K562 (cell line): ENCODE measurements at regions not wholly inside any gene's neighbourhood (a gene's known extent, or its start where the extent isn't known, plus 50 kb on each side); places are given as distances from the start of the nearest gene placed in this dataset.

Experiments used
- ARID3A ChIP-seq: IDR thresholded peaks from 2 replicates; pipeline ENCODE4 v1.6.1; 2012; ENCODE audit warnings: low read depth, low read length, improper control_type of control experiment, borderline replicate concordance
- CHD4 ChIP-seq: fragments of 200-600 bp; sonication (generic); IDR thresholded peaks from 3 replicates; pipeline ENCODE4 v1.6.1; 2012; ENCODE audit warnings: low read depth, mild to moderate bottlenecking, mixed read lengths, low read length, inconsistent platforms; ENCODE audit not compliant: insufficient read depth, insufficient replicate concordance, poor library complexity, severe bottlenecking
- CTCF ChIP-seq, 3 experiments: IDR thresholded peaks in 2 of 3; conservative IDR thresholded peaks in 1 of 3; 2 replicates each; pipeline ENCODE4 v1.5.1; 2011 to 2012; ENCODE audit warnings: low read length in 3 of 3, mild to moderate bottlenecking in 3 of 3, control low read depth in 2 of 3, improper control_type of control experiment in 1 of 3, inconsistent platforms in 1 of 3, low read depth in 1 of 3, mixed read lengths in 1 of 3, moderate library complexity in 1 of 3; ENCODE audit not compliant: insufficient read depth in 2 of 3
- EP300 ChIP-seq: IDR thresholded peaks from 2 replicates; pipeline ENCODE4 v1.6.1; 2012; ENCODE audit warnings: low read length, improper control_type of control experiment
- ETS1 ChIP-seq: conservative IDR thresholded peaks from 2 replicates; pipeline ENCODE4 v1.6.1; 2011; ENCODE audit warnings: low read depth, mild to moderate bottlenecking, low read length; ENCODE audit not compliant: control insufficient read depth
- JUNB ChIP-seq: fragments of 450-650 bp; formaldehyde crosslinking; conservative IDR thresholded peaks from 2 replicates; pipeline ENCODE4 v1.4.0; 2020; ENCODE audit warnings: mild to moderate bottlenecking
- MAZ ChIP-seq, 2 experiments: fragments of 450-650 bp in 1 of 2; sonication (generic) in 1 of 2; formaldehyde crosslinking; IDR thresholded peaks in 1 of 2; conservative IDR thresholded peaks in 1 of 2; 2 replicates each; pipeline versions ENCODE4 v1.4.0 to v1.5.0; 2020; ENCODE audit warnings: mild to moderate bottlenecking in 1 of 2, missing genetic modification reagents in 1 of 2
- MBD1 ChIP-seq: fragments of 250-450 bp; sonication (Bioruptor Pico); IDR thresholded peaks from 2 replicates; pipeline ENCODE4 v1.8.0; 2022; ENCODE audit warnings: inconsistent platforms
- MITF ChIP-seq: IDR thresholded peaks from 2 replicates; pipeline ENCODE4 v1.6.1; 2014; ENCODE audit warnings: antibody characterized with exemption
- NFE2 ChIP-seq: IDR thresholded peaks from 2 replicates; pipeline ENCODE4 v1.6.1; 2014; ENCODE audit warnings: antibody characterized with exemption, low read depth
- ZBTB40 ChIP-seq, 2 experiments: fragments of 450-650 bp in 1 of 2; sonication (generic) in 1 of 2; formaldehyde crosslinking in 1 of 2; IDR thresholded peaks; 2 replicates each; pipeline versions ENCODE4 v1.7.1 to v1.9.0; 2016 to 2022; ENCODE audit warnings: inconsistent platforms in 1 of 2, mild to moderate bottlenecking in 1 of 2, missing genetic modification reagents in 1 of 2
- ZNF431 ChIP-seq: sonication (generic); formaldehyde crosslinking; IDR thresholded peaks from 2 replicates; pipeline ENCODE4 v1.8.0; 2022; ENCODE audit warnings: mild to moderate bottlenecking, missing genetic modification reagents
- ZNF695 ChIP-seq: fragments of 450-650 bp; formaldehyde crosslinking; IDR thresholded peaks from 2 replicates; pipeline ENCODE4 v1.4.0; 2020; ENCODE audit warnings: mild to moderate bottlenecking, moderate library complexity

GRCh38 chr21:35120631-35121180 is 71.6 kb upstream of the RUNX1 start:
- TF ChIP-seq ETS1 (no peak), ARID3A (no peak), CTCF (IDR thresholded peaks at IDR 0.05 in 2 of 3, conservative IDR thresholded peaks at IDR 0.05 in 1 of 3; ENCODE audit: insufficient read depth in 2 of 3, low read depth in 1 of 3, low read length in 3 of 3) (no peak), MBD1 (no peak), JUNB (CRISPR knock-in tag) (no peak), MITF (no peak), EP300 (no peak), ZBTB40 (IDR thresholded peaks at IDR 0.05) (no peak), ZBTB40 (CRISPR knock-in tag; IDR thresholded peaks at IDR 0.05) (no peak), ZNF431 (CRISPR knock-in tag) (no peak), MAZ (CRISPR knock-in tag; conservative IDR thresholded peaks at IDR 0.05 in 1 of 2, IDR thresholded peaks at IDR 0.05 in 1 of 2) (no peak), ZNF695 (CRISPR knock-in tag) (no peak), CHD4 (no peak), NFE2 (no peak)
